CD4-positive, alpha-beta T cell (primary cell): ENCODE measurements at regions not wholly inside any gene's neighbourhood (a gene's known extent, or its start where the extent isn't known, plus 50 kb on each side); places are given as distances from the start of the nearest gene placed in this dataset.

ENCODE experiments used
- ATAC-seq: fragments of 200-7000 bp; cut with Tn5 transposase; one replicate; pipeline ENCODE4 v1.10.0; 2022; ENCODE audit warnings: mild to moderate bottlenecking; ENCODE audit not compliant: poor library complexity
- CTCF ChIA-PET: fragments of 350-600 bp; sonication (Branson Sonifier 250); formaldehyde crosslinking; loops from one replicate; lab custom pipeline; 2021; ENCODE audit warnings: antibody characterized with exemption, inconsistent platforms; lab: Charles Lee
- POLR2A ChIA-PET: fragments of 350-600 bp; sonication (Branson Sonifier 250); formaldehyde crosslinking; loops from one replicate; lab custom pipeline; 2021; ENCODE audit warnings: antibody characterized with exemption, inconsistent platforms; lab: Charles Lee
- DNase-seq, 14 experiments: peaks; one replicate each; pipeline ENCODE4 v3.0.0-alpha.2; 2013 to 2020; ENCODE audit warnings: mixed read lengths in 2 of 14
- H3K27ac ChIP-seq, 2 donors: one replicate each; pipeline versions ENCODE4 v1.5.1 to v1.7.0; 2013; ENCODE audit warnings: low read length in 2 of 2, low read depth in 1 of 2, mild to moderate bottlenecking in 1 of 2
- H3K27me3 ChIP-seq, 2 experiments: 1 replicate in 1 of 2; 2 replicates in 1 of 2; pipeline versions ENCODE4 v1.6.1 to v1.7.0; 2013; ENCODE audit warnings: low read length in 2 of 2, control low read depth in 1 of 2, mild to moderate bottlenecking in 1 of 2, moderate library complexity in 1 of 2; ENCODE audit not compliant: insufficient read depth in 2 of 2, control insufficient read depth in 1 of 2
- H3K36me3 ChIP-seq: one replicate; pipeline ENCODE4 v1.6.1; 2013; ENCODE audit warnings: low read length, control low read depth; ENCODE audit not compliant: insufficient read depth
- H3K4me1 ChIP-seq: one replicate; pipeline ENCODE4 v1.6.1; 2013; ENCODE audit warnings: low read length, control low read depth; ENCODE audit not compliant: insufficient read depth
- H3K4me3 ChIP-seq: one replicate; pipeline ENCODE4 v1.5.1; 2013; ENCODE audit warnings: mild to moderate bottlenecking, low read length, moderate library complexity
- H3K9me3 ChIP-seq, 2 experiments: 1 replicate in 1 of 2; 2 replicates in 1 of 2; pipeline versions ENCODE4 v1.6.1 to v1.7.0; 2013; ENCODE audit warnings: low read length in 2 of 2, mild to moderate bottlenecking in 2 of 2, control low read depth in 1 of 2, moderate library complexity in 1 of 2; ENCODE audit not compliant: control insufficient read depth in 1 of 2, insufficient read depth in 1 of 2
- H3K27ac Mint-ChIP-seq: one replicate; pipeline ENCODE4 v1.8.0; 2020; ENCODE audit warnings: mixed read lengths
- H3K27me3 Mint-ChIP-seq: one replicate; pipeline ENCODE4 v1.8.0; 2021; ENCODE audit warnings: mixed read lengths
- H3K36me3 Mint-ChIP-seq: one replicate; pipeline ENCODE4 v1.8.0; 2021; ENCODE audit warnings: low read depth, mixed read lengths
- H3K4me1 Mint-ChIP-seq: one replicate; pipeline ENCODE4 v1.8.0; 2021; ENCODE audit warnings: low read depth, mixed read lengths
- H3K4me3 Mint-ChIP-seq: one replicate; pipeline ENCODE4 v1.8.0; 2020; ENCODE audit warnings: mild to moderate bottlenecking, mixed read lengths
- H3K9me3 Mint-ChIP-seq: one replicate; pipeline ENCODE4 v1.8.0; 2020; ENCODE audit warnings: mixed read lengths
- CTCF ChIP-seq: fragments of 200-600 bp; IDR thresholded peaks from one replicate; pipeline ENCODE4 v1.8.0; 2022; ENCODE audit warnings: antibody characterized with exemption, mild to moderate bottlenecking
- intact Hi-C, 2 experiments: fragments of 100-400 bp; cut with DNase I in 1 of 2; cut with micrococcal nuclease in 1 of 2; formaldehyde crosslinking; loops; one replicate each; pipeline versions ENCODE4 v1.15.1 to v1.9.0; 2023 to 2025; cut with DNase I, micrococcal nuclease

GRCh38 chr6:14930366-14930989 lies 315.4 kb upstream of the JARID2 start:
- ChIA-PET CTCF (no interaction called here), POLR2A (no interaction called here)
- no peaks in the 10 kb centered on the region for H3K27me3 ChIP-seq
- Mint-ChIP-seq H3K36me3 (no peaks in the 10 kb centered on the region), H3K27ac (no peak overlapping the region), H3K27me3 (no peaks in the 10 kb centered on the region), H3K4me1 (no peaks in the 10 kb centered on the region), H3K4me3 (no peak overlapping the region), H3K9me3 (no peaks in the 10 kb centered on the region)
- ATAC-seq (no peak), DNase-seq (no peak)
- intact Hi-C loops = no loop called here
- no peak overlapping the region for H3K4me3 ChIP-seq
- peaks cover 3% of the 10 kb centered on the region for H3K4me1 ChIP-seq
- TF ChIP-seq CTCF = no peak
- peaks cover 0 to 4% of the 10 kb centered on the region in 2 experiments for H3K9me3 ChIP-seq
- no peak overlapping the region for H3K27ac ChIP-seq
- H3K36me3 ChIP-seq = no peaks in the 10 kb centered on the region

GRCh38 chr6:14932485-14933182 lies 313.2 kb upstream of the JARID2 start:
- CTCF ChIA-PET = no interaction called here
- POLR2A ChIA-PET = no interaction called here
- TF ChIP-seq CTCF = no peak

GRCh38 chr6:14933183-14933544 lies 312.7 kb upstream of the JARID2 start:
- Mint-ChIP-seq H3K36me3 (no peaks in the 10 kb centered on the region), H3K27me3 (no peaks in the 10 kb centered on the region), H3K4me1 (no peaks in the 10 kb centered on the region), H3K9me3 (no peaks in the 10 kb centered on the region), H3K4me3 (no peak overlapping the region), H3K27ac (no peak overlapping the region)
- peaks cover 3% of the 10 kb centered on the region for H3K4me1 ChIP-seq
- no peak overlapping the region for H3K27ac ChIP-seq
- H3K4me3 ChIP-seq = no peak overlapping the region
- no peak for ATAC-seq
- TF ChIP-seq CTCF = no peak
- peaks cover 0 to 4% of the 10 kb centered on the region in 2 experiments for H3K9me3 ChIP-seq
- ChIA-PET POLR2A (no interaction called here), CTCF (no interaction called here)
- no peaks in the 10 kb centered on the region for H3K36me3 ChIP-seq
- DNase-seq = no peak
- intact Hi-C loops = no loop called here
- no peaks in the 10 kb centered on the region for H3K27me3 ChIP-seq

More at GRCh38 chr6:14932485-14933182, 313.2 kb upstream of the JARID2 start:
- Mint-ChIP-seq H3K9me3 (no peaks in the 10 kb centered on the region), H3K36me3 (no peaks in the 10 kb centered on the region), H3K4me3 (no peak overlapping the region), H3K4me1 (no peaks in the 10 kb centered on the region), H3K27me3 (no peaks in the 10 kb centered on the region), H3K27ac (no peak overlapping the region)
- ATAC-seq (no peak), DNase-seq (no peak)
- intact Hi-C loops = no loop called here
- Histone ChIP-seq H3K27ac (no peak overlapping the region), H3K27me3 (no peaks in the 10 kb centered on the region), H3K9me3 (peaks cover 0 to 4% of the 10 kb centered on the region in 2 experiments), H3K4me1 (peaks cover 3% of the 10 kb centered on the region), H3K36me3 (no peaks in the 10 kb centered on the region), H3K4me3 (no peak overlapping the region)
